Activated CD4-positive, alpha-beta T cell treated with anti-CD3 and anti-CD28 coated beads, Interleukin-2, amount 10 ng/mL, durations not matched to agents 24 days and 14 days (primary cell): ENCODE measurements at regions not wholly inside any gene's neighbourhood (a gene's known extent, or its start where the extent isn't known, plus 50 kb on each side); places are given as distances from the start of the nearest gene placed in this dataset.
"Not testable (repeated sequence)": the region's sequence is repeated elsewhere in the genome, so short reads cannot be mapped to it uniquely, and the experiment has no call there.

ENCODE experiments used
- DNase-seq: peaks from one replicate; pipeline ENCODE4 v3.0.0; 2022
- H3K27ac Mint-ChIP-seq: one replicate; pipeline ENCODE4 v1.8.0; 2022; ENCODE audit warnings: mild to moderate bottlenecking, mixed read lengths
- H3K27me3 Mint-ChIP-seq: one replicate; pipeline ENCODE4 v1.8.0; 2022; ENCODE audit warnings: mixed read lengths
- H3K36me3 Mint-ChIP-seq: one replicate; pipeline ENCODE4 v1.8.0; 2022; ENCODE audit warnings: low read depth, mild to moderate bottlenecking, mixed read lengths
- H3K4me1 Mint-ChIP-seq: one replicate; pipeline ENCODE4 v1.8.0; 2021; ENCODE audit warnings: mixed read lengths
- H3K4me3 Mint-ChIP-seq: one replicate; pipeline ENCODE4 v1.8.0; 2022; ENCODE audit warnings: mild to moderate bottlenecking, moderate library complexity, mixed read lengths
- H3K9me3 Mint-ChIP-seq: one replicate; pipeline ENCODE4 v1.8.0; 2021; ENCODE audit warnings: mixed read lengths
- intact Hi-C: fragments of 100-400 bp; cut with micrococcal nuclease; formaldehyde crosslinking; loops from one replicate; pipeline ENCODE4 v1.15.1; 2023

GRCh38 chrX:93868289-93868965, 194.4 kb downstream of the FAM133A start:
- intact Hi-C loops, result no loop called here
- no peaks in the 10 kb centered on the region for H3K27me3 Mint-ChIP-seq
- H3K4me1 Mint-ChIP-seq, result no peaks in the 10 kb centered on the region
- no peaks in the 10 kb centered on the region for H3K9me3 Mint-ChIP-seq
- H3K4me3 Mint-ChIP-seq, result no peak overlapping the region
- no peak for DNase-seq
- H3K36me3 Mint-ChIP-seq, result no peaks in the 10 kb centered on the region
- H3K27ac Mint-ChIP-seq, result no peak overlapping the region

- no peaks in the 10 kb centered on the region for H3K27me3 Mint-ChIP-seq
- no peaks in the 10 kb centered on the region for H3K4me1 Mint-ChIP-seq
- H3K36me3 Mint-ChIP-seq, result no peaks in the 10 kb centered on the region
- intact Hi-C loops, result no loop called here
- no peak overlapping the region for H3K4me3 Mint-ChIP-seq
- DNase-seq, result peak; percentile 49
- H3K27ac Mint-ChIP-seq, result no peak overlapping the region
- no peaks in the 10 kb centered on the region for H3K9me3 Mint-ChIP-seq
These were observed 200.5 kb downstream of the FAM133A start for GRCh38 chrX:93874554-93874953.

GRCh38 chrX:93875621-93876282, 201.7 kb downstream of the FAM133A start:
- intact Hi-C loops, result no loop called here
- Mint-ChIP-seq H3K9me3 (no peaks in the 10 kb centered on the region), H3K27ac (no peak overlapping the region), H3K27me3 (no peaks in the 10 kb centered on the region), H3K36me3 (no peaks in the 10 kb centered on the region), H3K4me3 (no peak overlapping the region), H3K4me1 (no peaks in the 10 kb centered on the region)
- no peak for DNase-seq

- H3K27ac Mint-ChIP-seq, DNase-seq, intact Hi-C loops, H3K4me1 Mint-ChIP-seq, H3K27me3 Mint-ChIP-seq, H3K9me3 Mint-ChIP-seq, H3K36me3 Mint-ChIP-seq, H3K4me3 Mint-ChIP-seq: not testable (repeated sequence)
These were observed 247.0 kb downstream of the FAM133A start for GRCh38 chrX:93921041-93921440.

- H3K36me3 Mint-ChIP-seq, result no peaks in the 10 kb centered on the region
- intact Hi-C loops, result no loop called here
- no peaks in the 10 kb centered on the region for H3K4me1 Mint-ChIP-seq
- no peaks in the 10 kb centered on the region for H3K27me3 Mint-ChIP-seq
- no peak for DNase-seq
- no peak overlapping the region for H3K27ac Mint-ChIP-seq
- H3K9me3 Mint-ChIP-seq, result no peaks in the 10 kb centered on the region
- H3K4me3 Mint-ChIP-seq, result no peak overlapping the region
These were observed 258.6 kb downstream of the FAM133A start for GRCh38 chrX:93932471-93933220.

GRCh38 chrX:93977641-93978040, 303.6 kb downstream of the FAM133A start:
- DNase-seq, result no peak
- no peaks in the 10 kb centered on the region for H3K36me3 Mint-ChIP-seq
- H3K9me3 Mint-ChIP-seq, result peaks cover 3% of the 10 kb centered on the region
- intact Hi-C loops, result no loop called here
- H3K4me1 Mint-ChIP-seq, result no peaks in the 10 kb centered on the region
- no peak overlapping the region for H3K27ac Mint-ChIP-seq
- H3K4me3 Mint-ChIP-seq, result no peak overlapping the region
- H3K27me3 Mint-ChIP-seq, result no peaks in the 10 kb centered on the region

- H3K27ac Mint-ChIP-seq, result no peak overlapping the region
- H3K36me3 Mint-ChIP-seq, result no peaks in the 10 kb centered on the region
- intact Hi-C loops, result no loop called here
- H3K9me3 Mint-ChIP-seq, result peaks cover 3% of the 10 kb centered on the region
- H3K27me3 Mint-ChIP-seq, result no peaks in the 10 kb centered on the region
- H3K4me1 Mint-ChIP-seq, result no peaks in the 10 kb centered on the region
- DNase-seq, result no peak
- no peak overlapping the region for H3K4me3 Mint-ChIP-seq
These were observed 311.6 kb downstream of the FAM133A start for GRCh38 chrX:93985344-93986307.
